CD4-positive, alpha-beta T cell (primary cell): ENCODE measurements at regions not wholly inside any gene's neighbourhood (a gene's known extent, or its start where the extent isn't known, plus 50 kb on each side); places are given as distances from the start of the nearest gene placed in this dataset.

Source experiments
- ATAC-seq: fragments of 200-7000 bp; cut with Tn5 transposase; one replicate; pipeline ENCODE4 v1.10.0; 2022; ENCODE audit warnings: mild to moderate bottlenecking; ENCODE audit not compliant: poor library complexity
- CTCF ChIA-PET: fragments of 350-600 bp; sonication (Branson Sonifier 250); formaldehyde crosslinking; loops from one replicate; lab custom pipeline; 2021; ENCODE audit warnings: antibody characterized with exemption, inconsistent platforms; lab: Charles Lee
- POLR2A ChIA-PET: fragments of 350-600 bp; sonication (Branson Sonifier 250); formaldehyde crosslinking; loops from one replicate; lab custom pipeline; 2021; ENCODE audit warnings: antibody characterized with exemption, inconsistent platforms; lab: Charles Lee
- DNase-seq, 14 experiments: peaks; one replicate each; pipeline ENCODE4 v3.0.0-alpha.2; 2013 to 2020; ENCODE audit warnings: mixed read lengths in 2 of 14
- H3K27ac ChIP-seq, 2 donors: one replicate each; pipeline versions ENCODE4 v1.5.1 to v1.7.0; 2013; ENCODE audit warnings: low read length in 2 of 2, low read depth in 1 of 2, mild to moderate bottlenecking in 1 of 2
- H3K27me3 ChIP-seq, 2 experiments: 1 replicate in 1 of 2; 2 replicates in 1 of 2; pipeline versions ENCODE4 v1.6.1 to v1.7.0; 2013; ENCODE audit warnings: low read length in 2 of 2, control low read depth in 1 of 2, mild to moderate bottlenecking in 1 of 2, moderate library complexity in 1 of 2; ENCODE audit not compliant: insufficient read depth in 2 of 2, control insufficient read depth in 1 of 2
- H3K36me3 ChIP-seq: one replicate; pipeline ENCODE4 v1.6.1; 2013; ENCODE audit warnings: low read length, control low read depth; ENCODE audit not compliant: insufficient read depth
- H3K4me1 ChIP-seq: one replicate; pipeline ENCODE4 v1.6.1; 2013; ENCODE audit warnings: low read length, control low read depth; ENCODE audit not compliant: insufficient read depth
- H3K4me3 ChIP-seq: one replicate; pipeline ENCODE4 v1.5.1; 2013; ENCODE audit warnings: mild to moderate bottlenecking, low read length, moderate library complexity
- H3K9me3 ChIP-seq, 2 experiments: 1 replicate in 1 of 2; 2 replicates in 1 of 2; pipeline versions ENCODE4 v1.6.1 to v1.7.0; 2013; ENCODE audit warnings: low read length in 2 of 2, mild to moderate bottlenecking in 2 of 2, control low read depth in 1 of 2, moderate library complexity in 1 of 2; ENCODE audit not compliant: control insufficient read depth in 1 of 2, insufficient read depth in 1 of 2
- H3K27ac Mint-ChIP-seq: one replicate; pipeline ENCODE4 v1.8.0; 2020; ENCODE audit warnings: mixed read lengths
- H3K27me3 Mint-ChIP-seq: one replicate; pipeline ENCODE4 v1.8.0; 2021; ENCODE audit warnings: mixed read lengths
- H3K36me3 Mint-ChIP-seq: one replicate; pipeline ENCODE4 v1.8.0; 2021; ENCODE audit warnings: low read depth, mixed read lengths
- H3K4me1 Mint-ChIP-seq: one replicate; pipeline ENCODE4 v1.8.0; 2021; ENCODE audit warnings: low read depth, mixed read lengths
- H3K4me3 Mint-ChIP-seq: one replicate; pipeline ENCODE4 v1.8.0; 2020; ENCODE audit warnings: mild to moderate bottlenecking, mixed read lengths
- H3K9me3 Mint-ChIP-seq: one replicate; pipeline ENCODE4 v1.8.0; 2020; ENCODE audit warnings: mixed read lengths
- intact Hi-C, 2 experiments: fragments of 100-400 bp; cut with DNase I in 1 of 2; cut with micrococcal nuclease in 1 of 2; formaldehyde crosslinking; loops; one replicate each; pipeline versions ENCODE4 v1.15.1 to v1.9.0; 2023 to 2025; cut with DNase I, micrococcal nuclease
- TF ChIP-seq, protein P1 (sequence below): fragments of 200-600 bp; IDR thresholded peaks from one replicate; pipeline ENCODE4 v1.8.0; 2022; ENCODE audit warnings: antibody characterized with exemption, mild to moderate bottlenecking

DNA sequence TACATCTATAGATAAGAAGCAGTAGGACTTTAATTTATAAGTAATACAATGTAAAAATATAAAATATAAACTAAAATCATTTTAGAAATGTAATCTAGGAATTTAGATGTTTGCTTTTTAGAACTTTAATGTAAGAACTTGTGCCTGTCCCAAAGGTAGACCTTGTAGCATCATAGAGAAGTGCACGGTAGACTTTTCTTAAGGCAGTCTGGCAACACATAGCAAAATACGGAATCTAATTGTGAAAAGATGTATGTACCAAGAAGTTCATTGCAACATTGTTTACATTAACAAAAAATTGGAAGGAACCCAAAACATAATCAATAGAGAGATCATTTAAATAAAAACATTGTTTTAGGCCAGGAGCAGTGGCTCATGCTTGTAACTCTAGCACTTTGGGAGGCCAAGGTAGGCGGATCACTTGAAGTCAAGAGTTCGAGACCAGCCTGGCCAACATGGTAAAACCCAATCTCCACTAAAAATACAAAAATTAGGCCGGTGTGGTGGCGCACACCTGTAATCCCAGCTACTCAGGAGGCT, 84.6 kb upstream of the SMIM15 start:
- no peaks in the 10 kb centered on the region for H3K36me3 Mint-ChIP-seq
- Histone ChIP-seq H3K4me3 (no peak overlapping the region), H3K27ac (no peak overlapping the region), H3K36me3 (no peaks in the 10 kb centered on the region), H3K9me3 (no peaks in the 10 kb centered on the region), H3K27me3 (no peaks in the 10 kb centered on the region), H3K4me1 (no peaks in the 10 kb centered on the region)
- ATAC-seq, result no peak
- TF ChIP-seq, protein P1, sequence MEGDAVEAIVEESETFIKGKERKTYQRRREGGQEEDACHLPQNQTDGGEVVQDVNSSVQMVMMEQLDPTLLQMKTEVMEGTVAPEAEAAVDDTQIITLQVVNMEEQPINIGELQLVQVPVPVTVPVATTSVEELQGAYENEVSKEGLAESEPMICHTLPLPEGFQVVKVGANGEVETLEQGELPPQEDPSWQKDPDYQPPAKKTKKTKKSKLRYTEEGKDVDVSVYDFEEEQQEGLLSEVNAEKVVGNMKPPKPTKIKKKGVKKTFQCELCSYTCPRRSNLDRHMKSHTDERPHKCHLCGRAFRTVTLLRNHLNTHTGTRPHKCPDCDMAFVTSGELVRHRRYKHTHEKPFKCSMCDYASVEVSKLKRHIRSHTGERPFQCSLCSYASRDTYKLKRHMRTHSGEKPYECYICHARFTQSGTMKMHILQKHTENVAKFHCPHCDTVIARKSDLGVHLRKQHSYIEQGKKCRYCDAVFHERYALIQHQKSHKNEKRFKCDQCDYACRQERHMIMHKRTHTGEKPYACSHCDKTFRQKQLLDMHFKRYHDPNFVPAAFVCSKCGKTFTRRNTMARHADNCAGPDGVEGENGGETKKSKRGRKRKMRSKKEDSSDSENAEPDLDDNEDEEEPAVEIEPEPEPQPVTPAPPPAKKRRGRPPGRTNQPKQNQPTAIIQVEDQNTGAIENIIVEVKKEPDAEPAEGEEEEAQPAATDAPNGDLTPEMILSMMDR, result no peak
- no peaks in the 10 kb centered on the region for H3K4me1 Mint-ChIP-seq
- peaks cover 3% of the 10 kb centered on the region for H3K9me3 Mint-ChIP-seq
- no peaks in the 10 kb centered on the region for H3K27me3 Mint-ChIP-seq
- H3K4me3 Mint-ChIP-seq, result no peak overlapping the region
- intact Hi-C loops, result no loop called here
- ChIA-PET CTCF (no interaction called here), POLR2A (no interaction called here)
- no peak overlapping the region for H3K27ac Mint-ChIP-seq
- no peak for DNase-seq

GRCh38 chr5:61251874-61252642, 80.0 kb upstream of the ZSWIM6 start:
- no peaks in the 10 kb centered on the region for H3K4me1 ChIP-seq
- no peaks in the 10 kb centered on the region for H3K36me3 Mint-ChIP-seq
- no peaks in the 10 kb centered on the region for H3K9me3 ChIP-seq
- ChIA-PET CTCF (no interaction called here), POLR2A (no interaction called here)
- no peaks in the 10 kb centered on the region for H3K27me3 ChIP-seq
- H3K36me3 ChIP-seq, result no peaks in the 10 kb centered on the region
- intact Hi-C loops, result no loop called here
- H3K4me3 Mint-ChIP-seq, result no peak overlapping the region
- H3K27ac ChIP-seq, result no peak overlapping the region
- peaks cover 3% of the 10 kb centered on the region for H3K9me3 Mint-ChIP-seq
- DNase-seq (no peak), ATAC-seq (no peak)
- no peak overlapping the region for H3K27ac Mint-ChIP-seq
- no peak overlapping the region for H3K4me3 ChIP-seq
- no peaks in the 10 kb centered on the region for H3K4me1 Mint-ChIP-seq
- TF ChIP-seq, protein P1, result no peak
- peaks cover 25% of the 10 kb centered on the region for H3K27me3 Mint-ChIP-seq

- no peaks in the 10 kb centered on the region for H3K36me3 ChIP-seq
- no peaks in the 10 kb centered on the region for H3K4me1 ChIP-seq
- H3K27me3 ChIP-seq, result no peaks in the 10 kb centered on the region
- Mint-ChIP-seq H3K27me3 (peaks cover 25% of the 10 kb centered on the region), H3K27ac (no peak overlapping the region), H3K9me3 (peaks cover 3% of the 10 kb centered on the region), H3K4me3 (no peak overlapping the region), H3K36me3 (no peaks in the 10 kb centered on the region), H3K4me1 (no peaks in the 10 kb centered on the region)
- no peak for DNase-seq
- no peak overlapping the region for H3K27ac ChIP-seq
- intact Hi-C loops, result no loop called here
- H3K9me3 ChIP-seq, result no peaks in the 10 kb centered on the region
- TF ChIP-seq, protein P1, result no peak
- ChIA-PET CTCF (no interaction called here), POLR2A (no interaction called here)
- ATAC-seq, result no peak
- no peak overlapping the region for H3K4me3 ChIP-seq
Measured at GRCh38 chr5:61252643-61252925, 79.5 kb upstream of the ZSWIM6 start.
